Suprapubic skin (tissue), 4 donors: ENCODE measurements at regions not wholly inside any gene's neighbourhood (a gene's known extent, or its start where the extent isn't known, plus 50 kb on each side); places are given as distances from the start of the nearest gene placed in this dataset.

Experiments
- DNase-seq, 2 donors: peaks; one replicate each; pipeline ENCODE4 v3.0.0-alpha.2; 2019; ENCODE audit warnings: low spot score in 2 of 2
- H3K27ac ChIP-seq: fragments of 200-600 bp; sonication (generic); one replicate; pipeline ENCODE4 v1.5.1; 2019
- H3K27me3 ChIP-seq: fragments of 200-600 bp; sonication (generic); one replicate; pipeline ENCODE4 v1.5.1; 2019
- H3K36me3 ChIP-seq: fragments of 200-600 bp; sonication (generic); one replicate; pipeline ENCODE4 v1.5.1; 2019
- H3K4me1 ChIP-seq: fragments of 200-600 bp; sonication (generic); one replicate; pipeline ENCODE4 v1.5.1; 2019
- H3K4me3 ChIP-seq: fragments of 200-600 bp; sonication (generic); one replicate; pipeline ENCODE4 v1.5.1; 2019; ENCODE audit warnings: mild to moderate bottlenecking
- H3K9me3 ChIP-seq: fragments of 200-600 bp; sonication (generic); one replicate; pipeline ENCODE4 v1.5.1; 2019
- CTCF ChIP-seq, 2 donors: fragments of 200-600 bp in 1 of 2; fragments of 450-650 bp in 1 of 2; sonication (generic) in 1 of 2; IDR thresholded peaks; one replicate each; pipeline ENCODE4 v1.5.1; 2016 to 2019; ENCODE audit warnings: antibody characterized with exemption in 2 of 2, mild to moderate bottlenecking in 1 of 2, moderate library complexity in 1 of 2
- EP300 ChIP-seq: sonication (generic); formaldehyde crosslinking; IDR thresholded peaks from one replicate; pipeline ENCODE4 v1.6.1; 2017; ENCODE audit warnings: antibody characterized with exemption
- POLR2A ChIP-seq, 2 donors: fragments of 450-650 bp; IDR thresholded peaks; one replicate each; pipeline ENCODE4 v1.6.1; 2017; ENCODE audit warnings: antibody characterized with exemption in 2 of 2, mild to moderate bottlenecking in 2 of 2, moderate library complexity in 2 of 2
- POLR2AphosphoS5 ChIP-seq, 3 donors: sonication (generic); formaldehyde crosslinking; IDR thresholded peaks; one replicate each; pipeline ENCODE4 v1.6.1; 2017; ENCODE audit warnings: antibody characterized with exemption in 3 of 3
- WGBS: methylation state at CpG from one replicate; pipeline ENCODE4 v1.1.5; 2018; 5-methylcytosine and 5-hydroxymethylcytosine counted together

- Histone ChIP-seq H3K36me3 (no peaks in the 10 kb centered on the region), H3K27ac (no peak overlapping the region), H3K9me3 (no peaks in the 10 kb centered on the region), H3K27me3 (no peaks in the 10 kb centered on the region), H3K4me1 (no peaks in the 10 kb centered on the region), H3K4me3 (no peak overlapping the region)
- TF ChIP-seq CTCF (IDR thresholded peaks at IDR 0.05), result no peak
- TF ChIP-seq POLR2A (IDR thresholded peaks at IDR 0.05), result no peak
- TF ChIP-seq POLR2AphosphoS5 (IDR thresholded peaks at IDR 0.05), result no peak
- no peak for TF ChIP-seq EP300
- WGBS, result 40% methylated on average over 3 of the region's 3 CpGs
- DNase-seq, result no peak
Observed at GRCh38 chr3:481680-482079, 285.1 kb downstream of the CHL1 start.

- 90% methylated on average over 30 of the region's 32 CpGs for WGBS
- DNase-seq, result no peak
Observed at GRCh38 chr3:482479-482878, 285.9 kb downstream of the CHL1 start.

GRCh38 chr3:484341-484740 is 287.8 kb downstream of the CHL1 start:
- no peaks in the 10 kb centered on the region for H3K27me3 ChIP-seq
- no peaks in the 10 kb centered on the region for H3K36me3 ChIP-seq
- no peak overlapping the region for H3K4me3 ChIP-seq
- WGBS, result 65% methylated on average over 2 of the region's 2 CpGs
- no peak for DNase-seq
- H3K4me1 ChIP-seq, result no peaks in the 10 kb centered on the region
- TF ChIP-seq CTCF (IDR thresholded peaks at IDR 0.05) (no peak), EP300 (no peak), POLR2A (IDR thresholded peaks at IDR 0.05) (no peak), POLR2AphosphoS5 (IDR thresholded peaks at IDR 0.05) (no peak)
- H3K9me3 ChIP-seq, result no peaks in the 10 kb centered on the region
- H3K27ac ChIP-seq, result no peak overlapping the region

More at GRCh38 chr3:482479-482878, 285.9 kb downstream of the CHL1 start:
- H3K4me1 ChIP-seq, result no peaks in the 10 kb centered on the region
- H3K27me3 ChIP-seq, result no peaks in the 10 kb centered on the region
- no peaks in the 10 kb centered on the region for H3K9me3 ChIP-seq
- TF ChIP-seq POLR2AphosphoS5 (IDR thresholded peaks at IDR 0.05), result no peak
- no peak for TF ChIP-seq EP300
- no peak for TF ChIP-seq CTCF (IDR thresholded peaks at IDR 0.05)
- no peak for TF ChIP-seq POLR2A (IDR thresholded peaks at IDR 0.05)
- H3K27ac ChIP-seq, result no peak overlapping the region
- H3K4me3 ChIP-seq, result no peak overlapping the region
- H3K36me3 ChIP-seq, result no peaks in the 10 kb centered on the region

GRCh38 chr3:487614-488013 is 291.1 kb downstream of the CHL1 start:
- no peak for DNase-seq
- 44% methylated on average over 2 of the region's 2 CpGs for WGBS
- H3K4me3 ChIP-seq, result no peak overlapping the region
- H3K4me1 ChIP-seq, result no peaks in the 10 kb centered on the region
- H3K27me3 ChIP-seq, result no peaks in the 10 kb centered on the region
- H3K27ac ChIP-seq, result no peak overlapping the region
- no peaks in the 10 kb centered on the region for H3K36me3 ChIP-seq
- no peaks in the 10 kb centered on the region for H3K9me3 ChIP-seq
- TF ChIP-seq CTCF (IDR thresholded peaks at IDR 0.05), result no peak
- TF ChIP-seq EP300, result no peak
- no peak for TF ChIP-seq POLR2A (IDR thresholded peaks at IDR 0.05)
- no peak for TF ChIP-seq POLR2AphosphoS5 (IDR thresholded peaks at IDR 0.05)

GRCh38 chr3:492586-493316 is 296.2 kb downstream of the CHL1 start:
- no peaks in the 10 kb centered on the region for H3K9me3 ChIP-seq
- H3K4me1 ChIP-seq, result no peaks in the 10 kb centered on the region
- no peak for TF ChIP-seq CTCF (IDR thresholded peaks at IDR 0.05)
- no peak for TF ChIP-seq EP300
- no peak for TF ChIP-seq POLR2A (IDR thresholded peaks at IDR 0.05)
- no peak for TF ChIP-seq POLR2AphosphoS5 (IDR thresholded peaks at IDR 0.05)
- 57% methylated on average over 3 of the region's 3 CpGs for WGBS
- DNase-seq, result no peak
- H3K27me3 ChIP-seq, result no peaks in the 10 kb centered on the region
- no peak overlapping the region for H3K27ac ChIP-seq
- H3K4me3 ChIP-seq, result no peak overlapping the region
- no peaks in the 10 kb centered on the region for H3K36me3 ChIP-seq
